ENCODE measurements at regions not wholly inside any gene's neighbourhood (a gene's known extent, or its start where the extent isn't known, plus 50 kb on each side); places are given as distances from the start of the nearest gene placed in this dataset.

DNA sequence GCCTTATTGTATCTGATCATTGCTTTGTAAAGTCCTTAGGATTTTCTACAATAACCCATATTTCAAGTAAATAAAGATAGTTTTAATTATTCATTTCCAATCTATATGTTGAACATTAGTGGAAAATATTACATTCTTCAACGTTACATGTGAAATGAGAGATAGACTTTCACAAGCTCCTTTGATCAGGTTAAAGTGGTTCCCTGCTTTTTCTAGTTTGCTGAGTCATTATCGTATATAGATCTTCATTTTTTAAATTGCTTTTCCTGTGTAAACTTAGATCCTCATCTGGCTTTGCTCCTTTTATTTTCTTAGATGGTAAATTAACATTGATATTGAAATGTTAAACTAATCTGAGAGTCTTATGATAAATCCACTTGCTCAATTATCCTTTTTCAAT lies 599.0 kb downstream of the TRAM1L1 start:
- Mint-ChIP-seq H3K27ac (no peak overlapping the region), H3K36me3 (no peaks in the 10 kb centered on the region), H3K9me3 (peaks cover 5% of the 10 kb centered on the region), H3K4me1 (no peaks in the 10 kb centered on the region), H3K4me3 (no peak overlapping the region), H3K27me3 (ENCODE audit: low read depth) (no peaks in the 10 kb centered on the region)
- DNase-seq (ENCODE audit: low spot score in 2 of 2, unreplicated experiment in 2 of 2) = no peak
- TF ChIP-seq, protein P1, sequence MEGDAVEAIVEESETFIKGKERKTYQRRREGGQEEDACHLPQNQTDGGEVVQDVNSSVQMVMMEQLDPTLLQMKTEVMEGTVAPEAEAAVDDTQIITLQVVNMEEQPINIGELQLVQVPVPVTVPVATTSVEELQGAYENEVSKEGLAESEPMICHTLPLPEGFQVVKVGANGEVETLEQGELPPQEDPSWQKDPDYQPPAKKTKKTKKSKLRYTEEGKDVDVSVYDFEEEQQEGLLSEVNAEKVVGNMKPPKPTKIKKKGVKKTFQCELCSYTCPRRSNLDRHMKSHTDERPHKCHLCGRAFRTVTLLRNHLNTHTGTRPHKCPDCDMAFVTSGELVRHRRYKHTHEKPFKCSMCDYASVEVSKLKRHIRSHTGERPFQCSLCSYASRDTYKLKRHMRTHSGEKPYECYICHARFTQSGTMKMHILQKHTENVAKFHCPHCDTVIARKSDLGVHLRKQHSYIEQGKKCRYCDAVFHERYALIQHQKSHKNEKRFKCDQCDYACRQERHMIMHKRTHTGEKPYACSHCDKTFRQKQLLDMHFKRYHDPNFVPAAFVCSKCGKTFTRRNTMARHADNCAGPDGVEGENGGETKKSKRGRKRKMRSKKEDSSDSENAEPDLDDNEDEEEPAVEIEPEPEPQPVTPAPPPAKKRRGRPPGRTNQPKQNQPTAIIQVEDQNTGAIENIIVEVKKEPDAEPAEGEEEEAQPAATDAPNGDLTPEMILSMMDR (IDR thresholded peaks at IDR 0.05; ENCODE audit: unreplicated experiment) = no peak

DNA sequence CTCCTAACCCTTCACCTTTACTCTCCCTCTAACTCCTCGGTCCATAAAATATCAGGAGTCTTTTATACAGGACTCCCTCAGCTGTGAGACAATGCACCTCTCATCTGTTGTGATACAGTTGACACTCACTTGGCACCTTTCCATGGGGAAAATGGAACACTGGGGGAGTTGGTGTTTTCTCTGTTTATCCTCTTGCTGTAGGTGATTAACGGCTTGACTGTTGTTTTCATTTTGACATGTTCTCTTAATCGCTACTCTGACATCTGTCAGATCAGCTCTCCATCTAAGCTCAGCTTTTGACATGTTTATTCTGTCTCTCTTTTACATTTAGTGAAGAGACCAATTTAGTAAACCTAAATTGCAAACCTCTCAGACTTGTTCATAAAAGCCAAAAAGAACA lies 604.8 kb downstream of the TRAM1L1 start:
- Mint-ChIP-seq H3K27me3 (ENCODE audit: low read depth) (no peaks in the 10 kb centered on the region), H3K4me1 (peaks cover 5% of the 10 kb centered on the region), H3K27ac (no peak overlapping the region), H3K36me3 (peaks cover 1% of the 10 kb centered on the region), H3K9me3 (peaks cover 4% of the 10 kb centered on the region), H3K4me3 (no peak overlapping the region)
- no peak for DNase-seq (ENCODE audit: low spot score in 2 of 2, unreplicated experiment in 2 of 2)
- TF ChIP-seq, protein P1 (IDR thresholded peaks at IDR 0.05; ENCODE audit: unreplicated experiment) = no peak

DNA sequence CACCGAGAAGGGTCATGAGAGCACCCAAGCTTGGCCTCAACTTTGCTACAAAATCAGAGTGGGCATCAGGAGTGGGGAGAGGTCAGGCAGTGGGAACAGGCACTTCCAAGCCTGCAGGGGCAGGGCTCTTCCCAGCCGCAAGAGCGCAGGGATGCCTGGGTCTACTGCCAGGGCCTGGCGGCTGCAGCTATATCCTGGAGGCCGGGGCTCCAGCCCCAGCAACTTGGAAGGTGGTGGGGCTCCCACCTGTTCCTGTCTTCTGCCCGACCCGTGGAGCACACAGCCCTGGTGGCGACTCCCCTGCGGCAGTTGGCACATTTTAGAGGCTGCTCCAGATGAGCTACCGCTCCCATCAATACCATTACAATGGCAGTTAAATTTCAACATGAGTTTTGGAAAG lies 607.0 kb downstream of the TRAM1L1 start:
- TF ChIP-seq, protein P1 (IDR thresholded peaks at IDR 0.05; ENCODE audit: unreplicated experiment) = no peak
- no peak for DNase-seq (ENCODE audit: low spot score in 2 of 2, unreplicated experiment in 2 of 2)
- H3K27ac Mint-ChIP-seq = no peak overlapping the region
- H3K4me3 Mint-ChIP-seq = no peak overlapping the region
- H3K36me3 Mint-ChIP-seq = peaks cover 1% of the 10 kb centered on the region
- no peaks in the 10 kb centered on the region for H3K27me3 Mint-ChIP-seq (ENCODE audit: low read depth)
- H3K4me1 Mint-ChIP-seq = peaks cover 5% of the 10 kb centered on the region
- peaks cover 4% of the 10 kb centered on the region for H3K9me3 Mint-ChIP-seq

DNA sequence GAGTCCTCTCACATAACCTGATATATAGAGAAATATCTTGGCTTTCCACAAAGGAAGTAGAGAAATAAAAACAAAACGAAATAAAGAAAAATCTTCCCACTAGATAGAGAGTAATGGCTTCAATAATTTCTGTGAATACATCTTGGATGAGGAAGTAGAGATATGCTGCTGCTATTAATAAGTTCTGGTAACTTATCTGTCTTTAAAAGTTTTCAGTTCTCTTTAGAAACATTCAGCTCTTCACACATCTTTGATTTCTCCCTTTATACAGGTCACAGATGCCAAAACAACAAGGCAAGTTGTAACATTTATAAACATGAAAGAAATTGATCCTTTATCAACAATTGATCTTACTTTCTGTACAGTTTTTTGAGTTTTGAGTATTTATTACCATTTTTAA lies 615.8 kb downstream of the TRAM1L1 start:
- DNase-seq (ENCODE audit: low spot score in 2 of 2, unreplicated experiment in 2 of 2) = no peak
- Mint-ChIP-seq H3K36me3 (no peaks in the 10 kb centered on the region), H3K4me3 (no peak overlapping the region), H3K9me3 (no peaks in the 10 kb centered on the region), H3K4me1 (peaks cover 6% of the 10 kb centered on the region), H3K27ac (no peak overlapping the region), H3K27me3 (ENCODE audit: low read depth) (no peaks in the 10 kb centered on the region)
- TF ChIP-seq, protein P1 (IDR thresholded peaks at IDR 0.05; ENCODE audit: unreplicated experiment) = no peak

DNA sequence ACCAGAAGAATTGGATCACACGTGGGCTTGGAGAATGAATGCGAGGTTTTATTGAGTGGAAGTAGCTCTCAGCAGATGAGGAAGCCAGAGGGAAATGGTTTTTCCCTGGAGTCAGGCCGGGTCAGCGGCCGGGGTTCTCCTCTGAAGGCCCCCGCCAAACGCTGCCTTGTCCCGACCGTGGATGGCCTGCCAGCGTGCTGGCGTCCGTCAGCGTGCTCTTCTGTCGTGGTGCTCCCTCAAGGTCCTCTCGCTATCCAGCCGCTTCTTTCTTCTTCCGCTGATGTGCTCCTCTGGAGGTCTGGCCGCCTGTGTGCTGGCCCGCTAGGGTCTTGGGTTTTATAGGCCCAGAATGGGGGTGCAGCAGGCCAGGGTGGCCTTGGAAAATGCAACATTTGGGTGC lies 632.2 kb downstream of the TRAM1L1 start:
- Mint-ChIP-seq H3K27me3 (ENCODE audit: low read depth) (no peaks in the 10 kb centered on the region), H3K9me3 (no peaks in the 10 kb centered on the region), H3K36me3 (no peaks in the 10 kb centered on the region), H3K4me3 (no peak overlapping the region), H3K4me1 (peaks cover 9% of the 10 kb centered on the region), H3K27ac (no peak overlapping the region)
- TF ChIP-seq, protein P1 (IDR thresholded peaks at IDR 0.05; ENCODE audit: unreplicated experiment) = no peak
- no peak for DNase-seq (ENCODE audit: low spot score in 2 of 2, unreplicated experiment in 2 of 2)

DNA sequence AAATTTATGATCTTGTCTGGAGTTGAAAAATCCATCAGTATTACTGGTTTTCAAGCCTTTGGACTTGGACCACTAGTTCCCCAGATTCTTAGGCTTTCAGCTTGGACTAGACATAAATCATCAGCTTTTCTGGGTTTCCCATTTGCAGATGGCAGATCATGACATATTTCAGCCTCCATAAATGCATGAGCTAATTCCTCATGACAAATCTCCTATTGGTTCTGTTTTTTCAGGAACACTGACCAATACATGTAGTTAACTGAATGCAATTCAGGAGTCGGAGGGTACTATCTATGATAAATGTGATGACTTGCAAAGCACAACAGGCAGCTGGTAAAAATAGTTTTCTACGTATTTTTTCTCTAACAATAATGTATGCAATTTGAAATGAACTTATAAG lies 635.6 kb downstream of the TRAM1L1 start:
- no peaks in the 10 kb centered on the region for H3K9me3 Mint-ChIP-seq
- no peak overlapping the region for H3K4me3 Mint-ChIP-seq
- no peaks in the 10 kb centered on the region for H3K36me3 Mint-ChIP-seq
- TF ChIP-seq, protein P1 (IDR thresholded peaks at IDR 0.05; ENCODE audit: unreplicated experiment) = no peak
- DNase-seq (ENCODE audit: low spot score in 2 of 2, unreplicated experiment in 2 of 2) = no peak
- H3K4me1 Mint-ChIP-seq = peaks cover 9% of the 10 kb centered on the region
- no peaks in the 10 kb centered on the region for H3K27me3 Mint-ChIP-seq (ENCODE audit: low read depth)
- peak overlapping the region; percentile 28 for H3K27ac Mint-ChIP-seq
